ENCODE measurements at regions not wholly inside any gene's neighbourhood (a gene's known extent, or its start where the extent isn't known, plus 50 kb on each side); places are given as distances from the start of the nearest gene placed in this dataset.

- TF ChIP-seq YY1 (IDR thresholded peaks at IDR 0.05; ENCODE audit: low read depth) (no peak), CEBPB (IDR thresholded peaks at IDR 0.05) (no peak), EP300 (IDR thresholded peaks at IDR 0.05; ENCODE audit: borderline replicate concordance) (no peak), RAD21 (IDR thresholded peaks at IDR 0.05; ENCODE audit: low read depth) (no peak), EGR1 (IDR thresholded peaks at IDR 0.05) (no peak), TCF12 (IDR thresholded peaks at IDR 0.05; ENCODE audit: low read depth) (no peak)
Observed at GRCh38 chr10:36063396-36063795, 421.3 kb upstream of the FZD8 start.
